ENCODE measurements at regions not wholly inside any gene's neighbourhood (a gene's known extent, or its start where the extent isn't known, plus 50 kb on each side); places are given as distances from the start of the nearest gene placed in this dataset.

GRCh38 chr9:88706193-88707113, 171.5 kb downstream of the NXNL2 start (continued):
- peak; percentile 86 for TF ChIP-seq ZBTB37 (CRISPR knock-in tag; IDR thresholded peaks at IDR 0.05)
- TF ChIP-seq PTBP1 (IDR thresholded peaks at IDR 0.05; ENCODE audit: low read depth, low read length, poor library complexity, severe bottlenecking) = no peak
- peak; percentile 54; the same call in 1 of the 2 replicates for TF ChIP-seq MLXIP (CRISPR knock-in tag; IDR thresholded peaks at IDR 0.05; ENCODE audit: borderline replicate concordance)
- TF ChIP-seq HNF1B (CRISPR knock-in tag; IDR thresholded peaks at IDR 0.05) = peak; percentile 69
- TF ChIP-seq ZNF703 (CRISPR knock-in tag; IDR thresholded peaks at IDR 0.05; ENCODE audit: borderline replicate concordance) = peak; percentile 86; the same call in 1 of the 2 replicates
- TF ChIP-seq YEATS4 (CRISPR knock-in tag; IDR thresholded peaks at IDR 0.05; ENCODE audit: borderline replicate concordance) = peak; percentile 70; the same call in 1 of the 2 replicates
- TF ChIP-seq REL (CRISPR knock-in tag; conservative IDR thresholded peaks at IDR 0.05) = no peak
- peak; percentile 53 for TF ChIP-seq ZNF792 (CRISPR knock-in tag; IDR thresholded peaks at IDR 0.05)
- peak; percentile 98 for TF ChIP-seq HNRNPL (IDR thresholded peaks at IDR 0.05; ENCODE audit: low read depth, low read length)
- no peak; the same call in 1 of the 2 replicates for TF ChIP-seq MEIS1 (CRISPR knock-in tag; IDR thresholded peaks at IDR 0.05; ENCODE audit: borderline replicate concordance)
- TF ChIP-seq, protein P1, sequence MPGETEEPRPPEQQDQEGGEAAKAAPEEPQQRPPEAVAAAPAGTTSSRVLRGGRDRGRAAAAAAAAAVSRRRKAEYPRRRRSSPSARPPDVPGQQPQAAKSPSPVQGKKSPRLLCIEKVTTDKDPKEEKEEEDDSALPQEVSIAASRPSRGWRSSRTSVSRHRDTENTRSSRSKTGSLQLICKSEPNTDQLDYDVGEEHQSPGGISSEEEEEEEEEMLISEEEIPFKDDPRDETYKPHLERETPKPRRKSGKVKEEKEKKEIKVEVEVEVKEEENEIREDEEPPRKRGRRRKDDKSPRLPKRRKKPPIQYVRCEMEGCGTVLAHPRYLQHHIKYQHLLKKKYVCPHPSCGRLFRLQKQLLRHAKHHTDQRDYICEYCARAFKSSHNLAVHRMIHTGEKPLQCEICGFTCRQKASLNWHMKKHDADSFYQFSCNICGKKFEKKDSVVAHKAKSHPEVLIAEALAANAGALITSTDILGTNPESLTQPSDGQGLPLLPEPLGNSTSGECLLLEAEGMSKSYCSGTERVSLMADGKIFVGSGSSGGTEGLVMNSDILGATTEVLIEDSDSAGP (CRISPR knock-in tag; IDR thresholded peaks at IDR 0.05; ENCODE audit: borderline replicate concordance) = peak; percentile 91
- TF ChIP-seq ZNF512B (CRISPR knock-in tag; IDR thresholded peaks at IDR 0.05; ENCODE audit: borderline replicate concordance) = 0 out of 2 replicates have a peak, but pooled peaks have one; percentile 69
- 0 out of 2 replicates have a peak, but pooled peaks have one; percentile 66 for TF ChIP-seq IRF1 (CRISPR knock-in tag; IDR thresholded peaks at IDR 0.05; ENCODE audit: low read depth)
- 0 out of 2 replicates have a peak, but pooled peaks have one; percentile 63 for TF ChIP-seq ZNF572 (CRISPR knock-in tag; IDR thresholded peaks at IDR 0.05)
